Mucosa of descending colon (tissue), 3 donors: ENCODE measurements at regions not wholly inside any gene's neighbourhood (a gene's known extent, or its start where the extent isn't known, plus 50 kb on each side); places are given as distances from the start of the nearest gene placed in this dataset.

Experiments
- ATAC-seq: fragments of 200-7000 bp; cut with Tn5 transposase; one replicate; pipeline ENCODE4 v1.9.1; 2020; ENCODE audit warnings: mild to moderate bottlenecking, moderate library complexity
- DNase-seq, 3 donors: peaks; one replicate each; pipeline ENCODE4 v3.0.0-alpha.2; 2020
- H3K36me3 ChIP-seq: fragments of 200-600 bp; one replicate; pipeline ENCODE4 v1.8.0; 2021; ENCODE audit warnings: low read depth, mild to moderate bottlenecking
- H3K4me1 ChIP-seq: fragments of 200-600 bp; one replicate; pipeline ENCODE4 v1.8.0; 2021; ENCODE audit warnings: low read depth, mild to moderate bottlenecking
- H3K4me3 ChIP-seq: fragments of 200-600 bp; one replicate; pipeline ENCODE4 v1.8.0; 2021; ENCODE audit warnings: mild to moderate bottlenecking
- H3K9me3 ChIP-seq: fragments of 200-600 bp; one replicate; pipeline ENCODE4 v1.8.0; 2021; ENCODE audit warnings: mild to moderate bottlenecking
- intact Hi-C, 2 donors: fragments of 100-400 bp; cut with DNase I in 1 of 2; cut with micrococcal nuclease in 1 of 2; formaldehyde crosslinking; loops; one replicate each; pipeline versions ENCODE4 v1.11.0 to v1.11.1; 2022; cut with DNase I, micrococcal nuclease
- TF ChIP-seq, protein P1 (sequence below): fragments of 200-600 bp; IDR thresholded peaks from one replicate; pipeline ENCODE4 v1.8.0; 2022; ENCODE audit warnings: antibody characterized with exemption, mild to moderate bottlenecking
- donor health status: DM: no; HTN: no; CAD: no; lungs with moderate emphysema.
- donor health status: DM: no; HTN: no; CAD: no.
- donor health status: DM: no; HTN: yes; CAD: no.

DNA sequence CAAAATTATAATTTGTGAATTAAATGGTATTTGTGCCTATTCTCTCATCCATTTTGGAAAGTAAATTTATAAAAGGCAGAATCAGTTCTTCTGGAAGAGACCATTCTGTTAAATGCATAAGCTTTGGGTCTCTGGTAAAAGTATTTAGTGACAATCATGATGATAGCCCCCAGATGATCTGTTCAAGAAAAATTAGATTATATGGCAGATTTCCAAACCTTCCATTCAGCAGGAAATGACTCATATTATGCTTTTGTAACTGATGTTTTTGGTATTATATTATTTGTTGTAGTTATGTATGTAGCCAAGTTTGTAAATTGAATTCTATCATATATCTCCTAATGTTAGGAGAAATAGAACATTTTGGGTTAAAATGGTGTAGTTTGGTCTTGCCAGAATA, 340.8 kb upstream of the DPH6 start:
- intact Hi-C loops = no loop called here
- ATAC-seq = no peak
- Histone ChIP-seq H3K4me3 (no peak overlapping the region), H3K9me3 (no peaks in the 10 kb centered on the region), H3K4me1 (no peaks in the 10 kb centered on the region), H3K36me3 (no peaks in the 10 kb centered on the region)
- TF ChIP-seq, protein P1, sequence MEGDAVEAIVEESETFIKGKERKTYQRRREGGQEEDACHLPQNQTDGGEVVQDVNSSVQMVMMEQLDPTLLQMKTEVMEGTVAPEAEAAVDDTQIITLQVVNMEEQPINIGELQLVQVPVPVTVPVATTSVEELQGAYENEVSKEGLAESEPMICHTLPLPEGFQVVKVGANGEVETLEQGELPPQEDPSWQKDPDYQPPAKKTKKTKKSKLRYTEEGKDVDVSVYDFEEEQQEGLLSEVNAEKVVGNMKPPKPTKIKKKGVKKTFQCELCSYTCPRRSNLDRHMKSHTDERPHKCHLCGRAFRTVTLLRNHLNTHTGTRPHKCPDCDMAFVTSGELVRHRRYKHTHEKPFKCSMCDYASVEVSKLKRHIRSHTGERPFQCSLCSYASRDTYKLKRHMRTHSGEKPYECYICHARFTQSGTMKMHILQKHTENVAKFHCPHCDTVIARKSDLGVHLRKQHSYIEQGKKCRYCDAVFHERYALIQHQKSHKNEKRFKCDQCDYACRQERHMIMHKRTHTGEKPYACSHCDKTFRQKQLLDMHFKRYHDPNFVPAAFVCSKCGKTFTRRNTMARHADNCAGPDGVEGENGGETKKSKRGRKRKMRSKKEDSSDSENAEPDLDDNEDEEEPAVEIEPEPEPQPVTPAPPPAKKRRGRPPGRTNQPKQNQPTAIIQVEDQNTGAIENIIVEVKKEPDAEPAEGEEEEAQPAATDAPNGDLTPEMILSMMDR = no peak
- no peak for DNase-seq

DNA sequence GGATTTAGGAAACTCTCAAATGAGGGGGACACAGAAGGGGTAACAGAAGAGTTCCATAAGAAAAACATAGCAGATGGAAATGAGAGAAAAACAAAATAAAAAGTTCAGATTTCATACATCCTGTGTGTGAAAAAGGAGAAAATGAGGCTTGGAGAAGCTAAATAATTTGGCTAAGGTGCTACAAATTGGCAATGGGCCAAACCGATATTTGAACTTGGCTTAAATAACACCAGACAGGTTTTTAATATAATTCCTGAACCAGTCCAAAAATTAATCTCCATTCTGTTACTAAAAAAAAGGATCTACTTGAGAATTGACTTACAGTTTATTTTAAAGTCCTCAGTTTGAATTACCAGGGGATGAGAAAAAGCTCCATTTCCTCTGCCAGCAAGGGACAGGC, 342.9 kb upstream of the DPH6 start:
- no peak overlapping the region for H3K4me3 ChIP-seq
- H3K4me1 ChIP-seq = no peaks in the 10 kb centered on the region
- ATAC-seq = no peak
- no peaks in the 10 kb centered on the region for H3K36me3 ChIP-seq
- TF ChIP-seq, protein P1 = no peak
- intact Hi-C loops = no loop called here
- no peaks in the 10 kb centered on the region for H3K9me3 ChIP-seq
- no peak for DNase-seq

DNA sequence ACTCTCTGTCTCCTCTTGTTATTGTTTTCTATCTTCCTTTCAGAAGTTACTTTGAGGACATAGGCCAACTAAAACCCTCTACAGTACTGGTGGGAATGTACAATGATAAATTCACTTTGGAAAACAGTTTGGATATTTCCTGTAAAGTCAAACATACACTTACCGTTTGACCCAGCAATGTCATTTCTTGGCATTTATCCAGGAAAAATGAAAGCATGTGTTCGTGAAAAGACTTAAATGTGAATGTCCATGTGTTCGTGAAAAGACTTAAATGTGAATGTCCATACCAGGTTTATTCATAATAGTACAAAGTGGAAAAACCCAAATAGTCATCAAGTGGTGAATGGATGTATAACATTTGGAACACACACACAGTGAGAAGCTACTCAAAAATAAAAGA, 361.5 kb upstream of the DPH6 start:
- intact Hi-C loops = no loop called here
- DNase-seq = no peak
- no peaks in the 10 kb centered on the region for H3K9me3 ChIP-seq
- no peaks in the 10 kb centered on the region for H3K4me1 ChIP-seq
- no peaks in the 10 kb centered on the region for H3K36me3 ChIP-seq
- H3K4me3 ChIP-seq = no peak overlapping the region
- ATAC-seq = no peak
- TF ChIP-seq, protein P1 = no peak

DNA sequence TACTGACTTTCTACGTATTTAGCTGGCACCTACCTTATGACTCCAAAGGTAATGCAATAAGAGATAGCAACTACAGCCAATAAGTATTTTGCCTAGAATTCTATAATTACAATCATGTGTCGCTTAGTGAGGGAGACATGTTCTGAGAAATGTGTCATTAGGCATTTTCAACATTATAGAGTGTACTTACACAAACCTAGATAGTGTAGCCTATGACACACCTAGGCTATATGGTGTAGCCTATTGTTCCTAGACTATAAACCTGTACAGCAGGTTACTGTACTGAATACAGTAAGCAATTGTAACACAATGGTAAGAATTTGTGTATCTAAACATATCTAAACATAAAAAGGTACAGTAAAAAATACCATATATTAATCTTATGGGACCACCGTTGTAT, 363.4 kb upstream of the DPH6 start:
- TF ChIP-seq, protein P1 = no peak
- intact Hi-C loops = no loop called here
- no peak overlapping the region for H3K4me3 ChIP-seq
- H3K4me1 ChIP-seq = no peaks in the 10 kb centered on the region
- DNase-seq (no peak), ATAC-seq (no peak)
- H3K9me3 ChIP-seq = no peaks in the 10 kb centered on the region
- no peaks in the 10 kb centered on the region for H3K36me3 ChIP-seq

DNA sequence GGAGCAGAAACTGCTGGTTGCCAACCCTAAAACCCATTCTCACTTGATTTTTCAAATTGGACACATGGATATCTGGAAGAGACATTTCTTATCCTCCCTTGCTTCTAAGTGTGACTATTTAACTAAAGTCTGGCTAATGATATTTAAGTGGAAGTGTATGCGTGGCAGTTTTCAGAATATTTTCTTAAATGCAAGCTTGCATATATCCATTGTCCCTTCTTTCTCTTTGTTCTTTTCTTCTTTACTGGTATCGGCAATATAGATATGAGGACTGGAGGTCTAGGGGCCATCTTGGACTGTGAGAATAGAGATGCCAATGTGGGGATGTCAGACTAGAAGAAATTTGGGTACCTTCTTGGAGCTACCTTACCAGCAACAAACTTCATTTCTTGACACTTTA, 364.3 kb upstream of the DPH6 start:
- no peaks in the 10 kb centered on the region for H3K4me1 ChIP-seq
- DNase-seq (no peak), ATAC-seq (no peak)
- H3K9me3 ChIP-seq = no peaks in the 10 kb centered on the region
- H3K4me3 ChIP-seq = no peak overlapping the region
- intact Hi-C loops = no loop called here
- no peaks in the 10 kb centered on the region for H3K36me3 ChIP-seq
- TF ChIP-seq, protein P1 = no peak

DNA sequence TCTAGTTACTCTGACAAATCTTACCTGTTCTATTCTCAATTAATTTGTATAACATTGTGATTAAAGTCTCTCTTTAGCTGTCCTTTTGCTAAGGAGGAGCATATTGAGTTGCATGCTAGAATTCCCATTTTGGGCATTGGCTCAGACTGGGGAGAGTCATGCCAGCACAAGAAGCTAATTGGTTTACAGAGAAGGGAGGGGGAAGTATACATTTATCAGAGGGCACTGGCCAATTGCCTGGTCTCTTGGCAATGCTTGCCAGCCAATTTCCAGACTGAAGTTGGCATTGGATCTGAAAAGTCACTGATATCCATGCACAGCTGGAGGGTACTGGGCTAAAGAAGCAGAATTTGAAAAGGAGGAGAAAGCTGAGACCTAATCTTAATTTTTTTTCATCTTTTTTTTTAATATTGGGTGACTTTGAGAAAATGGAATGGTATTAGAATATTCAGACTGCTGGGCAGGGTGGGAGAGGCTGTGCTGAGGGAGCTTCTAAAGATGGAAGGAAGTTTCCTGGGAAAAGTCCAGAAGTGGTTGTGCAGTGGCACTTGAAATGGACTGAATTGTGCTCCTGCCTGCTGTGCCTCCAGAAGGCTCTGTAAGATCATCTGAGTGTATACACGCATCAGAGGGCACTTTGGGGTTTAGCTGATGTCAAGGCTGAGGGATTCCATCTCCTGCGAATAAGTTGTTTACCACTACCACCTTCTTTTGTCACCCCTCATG, 365.2 kb upstream of the DPH6 start:
- TF ChIP-seq, protein P1 = no peak
- H3K9me3 ChIP-seq = no peaks in the 10 kb centered on the region
- H3K4me3 ChIP-seq = no peak overlapping the region
- H3K36me3 ChIP-seq = no peaks in the 10 kb centered on the region
- H3K4me1 ChIP-seq = no peaks in the 10 kb centered on the region
- intact Hi-C loops = no loop called here
- DNase-seq = no peak
- ATAC-seq = no peak
